OCI-LY3 (cell line): ENCODE measurements at regions not wholly inside any gene's neighbourhood (a gene's known extent, or its start where the extent isn't known, plus 50 kb on each side); places are given as distances from the start of the nearest gene placed in this dataset.
"Not testable (repeated sequence)": the region's sequence is repeated elsewhere in the genome, so short reads cannot be mapped to it uniquely, and the experiment has no call there.

Experiments
- H2AFZ ChIP-seq: fragments of 200-600, 300-600 bp; shearing (Covaris generic); 2 replicates; pipeline ENCODE4 v1.6.0; 2014; ENCODE audit warnings: antibody characterized with exemption, low read depth, low read length
- H3K27ac ChIP-seq: fragments of 200-600, 300-600 bp; sonication (generic); 2 replicates; pipeline ENCODE4 v1.5.1; 2014; ENCODE audit warnings: mild to moderate bottlenecking, low read length, moderate library complexity, mixed read lengths
- H3K27me3 ChIP-seq: fragments of 200-600, 300-600 bp; sonication (generic); 2 replicates; pipeline ENCODE4 v1.6.1; 2014; ENCODE audit warnings: low read depth, low read length, mixed read lengths
- H3K36me3 ChIP-seq: fragments of 200-600, 300-600 bp; sonication (generic); replicated peaks from 2 replicates; pipeline ENCODE3; 2014; ENCODE audit warnings: low read depth, low read length, mixed read lengths
- H3K4me1 ChIP-seq: fragments of 300-600, 200-600 bp; sonication (generic); 2 replicates; pipeline ENCODE4 v1.6.1; 2014; ENCODE audit warnings: low read length, mixed read lengths
- H3K4me2 ChIP-seq: fragments of 200-600, 300-600 bp; sonication (generic); 2 replicates; pipeline ENCODE4 v1.6.1; 2014; ENCODE audit warnings: low read length, mixed read lengths
- H3K4me3 ChIP-seq: fragments of 300-600, 200-600 bp; sonication (generic); 2 replicates; pipeline ENCODE4 v1.5.1; 2014; ENCODE audit warnings: antibody characterized with exemption, mild to moderate bottlenecking, low read length, moderate library complexity
- H3K79me2 ChIP-seq: fragments of 300-600, 200-600 bp; shearing (Covaris generic); 2 replicates; pipeline ENCODE4 v1.6.1; 2014; ENCODE audit warnings: mild to moderate bottlenecking, low read length, mixed read lengths
- H3K9ac ChIP-seq: fragments of 300-600, 200-600 bp; shearing (Covaris generic); 2 replicates; pipeline ENCODE4 v1.6.0; 2014; ENCODE audit warnings: mild to moderate bottlenecking, low read length, moderate library complexity
- H3K9me3 ChIP-seq: fragments of 200-600, 300-600 bp; shearing (Covaris generic); 2 replicates; pipeline ENCODE4 v1.6.1; 2014; ENCODE audit warnings: low read length, mixed read lengths; ENCODE audit not compliant: insufficient read depth
- H4K20me1 ChIP-seq: fragments of 200-600, 300-600 bp; sonication (generic); 2 replicates; pipeline ENCODE4 v1.6.1; 2016; ENCODE audit warnings: low read length, mixed read lengths; ENCODE audit not compliant: insufficient read depth
- CTCF ChIP-seq: fragments of 200-600, 300-600 bp; sonication (generic); IDR thresholded peaks from 2 replicates; pipeline ENCODE4 v1.5.1; 2014; ENCODE audit warnings: antibody characterized with exemption, low read length, low read depth
- EZH2phosphoT487 ChIP-seq: fragments of 200-600 bp; shearing (Covaris generic); IDR thresholded peaks from 2 replicates; pipeline ENCODE4 v1.6.1; 2018; ENCODE audit warnings: antibody characterized with exemption, mixed run types, low read depth

DNA sequence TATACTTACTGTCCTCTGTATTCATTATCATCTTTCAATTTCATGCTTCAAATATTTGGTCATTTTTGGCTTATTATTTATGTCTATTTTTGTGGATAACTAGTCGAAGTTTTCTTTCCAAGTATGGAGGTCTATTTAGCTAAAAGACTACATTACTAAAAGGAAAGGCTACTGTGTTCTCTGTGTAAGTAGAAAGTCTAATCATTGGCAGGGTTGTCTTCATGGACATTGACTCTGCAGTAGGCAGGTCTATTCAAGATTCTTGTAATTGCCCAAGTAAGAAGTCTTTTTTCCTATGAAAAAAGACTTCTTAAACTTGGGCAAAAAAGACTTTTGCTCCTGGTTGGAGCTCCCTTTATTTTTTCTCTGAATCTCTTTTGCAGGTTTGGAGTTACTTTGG, 368.6 kb upstream of the GRM7 start:
- no peak for TF ChIP-seq EZH2phosphoT487
- no peak for TF ChIP-seq CTCF
- H3K79me2 ChIP-seq = no peaks in the 10 kb centered on the region
- no peaks in the 10 kb centered on the region for H3K9me3 ChIP-seq
- H3K4me3 ChIP-seq = no peak overlapping the region
- H3K27ac ChIP-seq = no peak overlapping the region
- H2AFZ ChIP-seq = no peak overlapping the region
- no peak overlapping the region for H3K4me2 ChIP-seq
- no peaks in the 10 kb centered on the region for H3K4me1 ChIP-seq
- no peaks in the 10 kb centered on the region for H3K36me3 ChIP-seq
- H3K27me3 ChIP-seq = no peaks in the 10 kb centered on the region
- no peak overlapping the region for H3K9ac ChIP-seq
- H4K20me1 ChIP-seq = no peaks in the 10 kb centered on the region

- not testable (repeated sequence) for H3K36me3 ChIP-seq, H3K9ac ChIP-seq, H3K4me1 ChIP-seq, H3K27ac ChIP-seq, H3K4me3 ChIP-seq, H3K9me3 ChIP-seq, H4K20me1 ChIP-seq, H3K4me2 ChIP-seq, H2AFZ ChIP-seq, H3K79me2 ChIP-seq, H3K27me3 ChIP-seq
These were observed 362.0 kb upstream of the GRM7 start for GRCh38 chr3:6498944-6499343.

GRCh38 chr3:6504347-6504746, 356.6 kb upstream of the GRM7 start:
- Histone ChIP-seq H2AFZ (no peak overlapping the region), H3K27ac (no peak overlapping the region), H3K36me3 (no peaks in the 10 kb centered on the region), H3K9ac (no peak overlapping the region), H3K4me2 (no peak overlapping the region), H4K20me1 (no peaks in the 10 kb centered on the region), H3K4me3 (no peak overlapping the region), H3K79me2 (no peaks in the 10 kb centered on the region), H3K27me3 (no peaks in the 10 kb centered on the region), H3K4me1 (no peaks in the 10 kb centered on the region), H3K9me3 (no peaks in the 10 kb centered on the region)
- TF ChIP-seq EZH2phosphoT487 (no peak), CTCF (no peak)

DNA sequence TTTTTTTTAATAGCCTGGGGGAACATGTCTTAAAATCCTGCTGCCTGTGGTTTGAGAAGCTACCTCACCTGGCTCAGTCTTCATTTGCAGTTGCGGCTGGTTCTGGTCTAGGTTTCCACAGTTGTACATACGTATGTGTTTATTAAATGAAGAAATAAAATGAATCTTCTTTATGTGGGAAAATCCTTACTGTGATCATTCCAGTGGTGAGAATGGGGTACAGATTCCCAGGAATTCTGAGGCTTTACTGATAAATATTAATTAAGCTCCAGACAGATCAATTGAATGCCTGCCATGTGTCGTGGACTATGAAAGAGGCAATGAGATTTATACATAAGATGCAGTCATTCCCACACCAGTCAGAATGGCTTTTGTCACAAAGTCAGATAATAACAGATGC, 356.1 kb upstream of the GRM7 start:
- H2AFZ ChIP-seq = no peak overlapping the region

More for the DNA sequence above, 356.1 kb upstream of the GRM7 start:
- no peaks in the 10 kb centered on the region for H3K36me3 ChIP-seq
- no peaks in the 10 kb centered on the region for H3K9me3 ChIP-seq
- TF ChIP-seq CTCF = no peak
- TF ChIP-seq EZH2phosphoT487 = no peak
- H3K4me3 ChIP-seq = no peak overlapping the region
- no peaks in the 10 kb centered on the region for H3K79me2 ChIP-seq
- no peaks in the 10 kb centered on the region for H4K20me1 ChIP-seq
- H3K4me2 ChIP-seq = no peak overlapping the region
- no peak overlapping the region for H3K27ac ChIP-seq
- H3K4me1 ChIP-seq = no peaks in the 10 kb centered on the region
- H3K27me3 ChIP-seq = no peaks in the 10 kb centered on the region
- no peak overlapping the region for H3K9ac ChIP-seq
